ENCODE measurements at regions not wholly inside any gene's neighbourhood (a gene's known extent, or its start where the extent isn't known, plus 50 kb on each side); places are given as distances from the start of the nearest gene placed in this dataset.

GRCh38 chr17:77865716-77866115, 92.8 kb upstream of the TNRC6C start:
- Mint-ChIP-seq H3K27ac (no peak overlapping the region), H3K36me3 (ENCODE audit: low read depth) (no peaks in the 10 kb centered on the region), H3K27me3 (no peaks in the 10 kb centered on the region), H3K4me3 (no peak overlapping the region), H3K4me1 (peaks cover 24% of the 10 kb centered on the region)
- DNase-seq (no peak), ATAC-seq (no peak)
- H3K9me3 ChIP-seq (ENCODE audit: control insufficient read depth, low read length, poor library complexity, severe bottlenecking) = no peaks in the 10 kb centered on the region

- Mint-ChIP-seq H3K27ac (peak overlapping the region; percentile 27), H3K4me1 (peaks cover 29% of the 10 kb centered on the region), H3K27me3 (no peaks in the 10 kb centered on the region), H3K4me3 (no peak overlapping the region), H3K36me3 (ENCODE audit: low read depth) (no peaks in the 10 kb centered on the region)
- ATAC-seq (peak; percentile 32), DNase-seq (no peak)
- H3K9me3 ChIP-seq (ENCODE audit: control insufficient read depth, low read length, poor library complexity, severe bottlenecking) = no peaks in the 10 kb centered on the region
These were observed 91.2 kb upstream of the TNRC6C start for GRCh38 chr17:77867308-77867781.

DNA sequence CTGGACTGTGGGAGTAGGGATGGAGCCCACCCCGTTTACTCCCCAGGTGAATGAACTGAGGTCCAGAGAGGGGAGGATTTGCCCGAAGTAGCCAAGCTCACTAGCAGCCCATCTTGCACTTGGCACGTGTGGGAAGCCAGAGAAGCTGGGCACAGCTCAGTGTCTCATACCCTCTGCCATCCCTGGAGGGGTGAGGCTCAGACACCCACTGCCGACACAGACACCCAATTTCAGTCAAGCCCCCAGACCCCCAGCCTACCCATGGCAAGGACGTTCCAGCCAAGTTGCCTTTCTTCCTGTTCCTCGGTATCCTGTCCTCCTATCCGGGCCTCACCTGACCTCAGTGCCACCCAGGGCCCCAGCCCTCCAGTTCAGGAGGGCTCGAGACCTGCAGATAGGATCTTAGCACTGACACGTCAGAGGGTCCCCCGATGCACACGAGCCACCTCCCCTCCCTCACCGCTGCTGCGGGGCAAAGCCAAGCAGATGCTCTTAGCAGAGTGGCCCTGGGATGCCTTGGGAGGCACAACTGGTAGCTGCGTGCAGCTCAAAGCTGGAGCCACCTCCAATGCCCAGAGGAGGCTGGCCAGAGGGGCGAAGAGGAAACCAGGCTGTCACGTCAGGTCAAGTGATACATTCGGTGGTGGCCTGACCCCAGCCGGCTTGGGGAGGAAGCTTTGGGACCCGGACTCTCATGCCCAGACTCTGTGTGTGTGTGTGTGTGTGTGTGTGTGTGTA, 90.4 kb upstream of the TNRC6C start:
- Mint-ChIP-seq H3K4me3 (no peak overlapping the region), H3K4me1 (peaks cover 35% of the 10 kb centered on the region), H3K36me3 (ENCODE audit: low read depth) (no peaks in the 10 kb centered on the region), H3K27me3 (no peaks in the 10 kb centered on the region), H3K27ac (no peak overlapping the region)
- ATAC-seq = no peak
- no peaks in the 10 kb centered on the region for H3K9me3 ChIP-seq (ENCODE audit: control insufficient read depth, low read length, poor library complexity, severe bottlenecking)
- no peak for DNase-seq

DNA sequence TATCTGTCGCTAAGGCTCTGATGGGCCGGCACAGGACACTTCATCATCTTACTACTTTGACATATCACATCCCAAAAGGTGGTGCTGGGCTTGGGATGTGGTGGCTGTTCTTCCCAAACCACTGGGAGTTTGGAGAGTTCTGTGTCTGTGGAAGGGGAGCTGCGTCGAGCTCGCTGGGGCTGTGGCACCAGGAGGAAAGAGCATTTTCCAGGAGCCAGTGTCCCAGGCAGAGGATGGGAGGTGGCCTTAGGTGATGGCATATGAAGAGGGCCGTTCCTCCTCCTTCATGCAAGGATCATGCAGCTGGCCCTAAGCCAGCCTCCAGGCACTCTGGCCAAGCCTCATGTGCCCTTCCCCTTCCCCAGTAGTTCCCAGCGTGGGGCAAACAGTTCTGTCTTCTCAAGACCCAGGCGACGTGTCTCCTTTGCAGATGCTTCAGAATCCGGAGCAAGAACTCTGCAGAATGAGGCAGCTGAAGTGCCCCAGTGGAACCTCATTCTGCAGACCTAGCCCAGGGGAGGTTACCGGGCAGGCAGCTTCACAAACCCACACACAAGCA, 89.4 kb upstream of the TNRC6C start:
- Mint-ChIP-seq H3K4me1 (peaks cover 37% of the 10 kb centered on the region), H3K36me3 (ENCODE audit: low read depth) (no peaks in the 10 kb centered on the region), H3K27ac (peak overlapping the region; percentile 65), H3K27me3 (no peaks in the 10 kb centered on the region), H3K4me3 (peak overlapping the region; percentile 43)
- no peaks in the 10 kb centered on the region for H3K9me3 ChIP-seq (ENCODE audit: control insufficient read depth, low read length, poor library complexity, severe bottlenecking)
- DNase-seq (no peak), ATAC-seq (no peak)

- DNase-seq (no peak), ATAC-seq (peak; percentile 80)
- Mint-ChIP-seq H3K4me3 (peak overlapping the region; percentile 43), H3K27me3 (no peaks in the 10 kb centered on the region), H3K27ac (peak overlapping the region; percentile 65), H3K36me3 (ENCODE audit: low read depth) (no peaks in the 10 kb centered on the region), H3K4me1 (peaks cover 38% of the 10 kb centered on the region)
- no peaks in the 10 kb centered on the region for H3K9me3 ChIP-seq (ENCODE audit: control insufficient read depth, low read length, poor library complexity, severe bottlenecking)
These were observed 88.8 kb upstream of the TNRC6C start for GRCh38 chr17:77869665-77870132.

GRCh38 chr17:77872199-77872598, 86.3 kb upstream of the TNRC6C start:
- no peaks in the 10 kb centered on the region for H3K9me3 ChIP-seq (ENCODE audit: control insufficient read depth, low read length, poor library complexity, severe bottlenecking)
- Mint-ChIP-seq H3K4me3 (peak overlapping the region; percentile 41), H3K36me3 (ENCODE audit: low read depth) (no peaks in the 10 kb centered on the region), H3K4me1 (peaks cover 38% of the 10 kb centered on the region), H3K27me3 (no peaks in the 10 kb centered on the region), H3K27ac (peak overlapping the region; percentile 32)
- DNase-seq = no peak
- peak; percentile 66 for ATAC-seq

GRCh38 chr17:77872714-77873499, 85.6 kb upstream of the TNRC6C start:
- H3K9me3 ChIP-seq (ENCODE audit: control insufficient read depth, low read length, poor library complexity, severe bottlenecking) = no peaks in the 10 kb centered on the region
- Mint-ChIP-seq H3K36me3 (ENCODE audit: low read depth) (no peaks in the 10 kb centered on the region), H3K4me3 (peak overlapping the region; percentile 41), H3K4me1 (peaks cover 38% of the 10 kb centered on the region), H3K27me3 (no peaks in the 10 kb centered on the region), H3K27ac (peak overlapping the region; percentile 79)
- ATAC-seq (no peak), DNase-seq (no peak)

DNA sequence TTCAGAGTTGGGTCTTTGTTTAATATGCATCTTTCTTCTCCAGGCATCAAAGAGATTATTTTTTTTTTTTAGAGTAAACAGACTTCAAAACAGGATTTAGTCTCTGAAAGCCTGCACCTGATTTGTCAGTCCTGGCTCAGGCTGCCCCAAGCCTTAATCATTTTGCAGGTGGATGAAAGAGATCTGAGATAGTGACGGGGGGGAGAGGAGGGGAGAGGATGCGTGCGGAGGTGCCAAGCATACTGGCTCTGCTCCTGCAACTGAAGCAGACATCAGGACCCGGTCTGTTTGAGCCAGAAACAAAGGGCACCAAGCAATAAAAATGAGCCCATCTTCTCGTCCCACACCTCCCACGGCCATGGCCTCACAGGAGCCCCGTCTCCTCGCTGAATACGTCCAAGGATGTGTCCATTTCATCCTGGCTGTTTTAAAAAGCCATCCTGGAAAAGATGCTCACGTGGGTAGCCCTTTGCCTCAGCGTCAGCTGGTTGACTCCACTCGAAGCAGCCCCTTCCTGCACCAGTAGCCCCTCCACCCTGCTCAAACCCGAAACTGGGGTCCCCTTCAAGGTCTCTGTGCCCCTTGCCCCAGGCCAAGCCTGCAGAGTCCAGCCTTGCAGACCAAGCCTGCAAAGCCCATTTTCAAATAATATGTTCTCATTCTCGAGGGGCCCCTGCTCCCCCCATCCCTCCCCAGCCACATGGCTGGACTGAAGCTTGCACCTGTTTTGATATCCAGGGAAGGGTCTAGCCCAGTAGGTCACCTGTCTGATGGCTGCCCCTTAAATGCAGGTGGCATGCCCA, 84.8 kb upstream of the TNRC6C start:
- peak overlapping the region; percentile 56 for H3K4me3 Mint-ChIP-seq
- no peaks in the 10 kb centered on the region for H3K9me3 ChIP-seq (ENCODE audit: control insufficient read depth, low read length, poor library complexity, severe bottlenecking)
- H3K27me3 Mint-ChIP-seq = no peaks in the 10 kb centered on the region
- H3K27ac Mint-ChIP-seq = peak overlapping the region; percentile 79
- no peaks in the 10 kb centered on the region for H3K36me3 Mint-ChIP-seq (ENCODE audit: low read depth)
- DNase-seq (no peak), ATAC-seq (no peak)
- peaks cover 41% of the 10 kb centered on the region for H3K4me1 Mint-ChIP-seq

DNA sequence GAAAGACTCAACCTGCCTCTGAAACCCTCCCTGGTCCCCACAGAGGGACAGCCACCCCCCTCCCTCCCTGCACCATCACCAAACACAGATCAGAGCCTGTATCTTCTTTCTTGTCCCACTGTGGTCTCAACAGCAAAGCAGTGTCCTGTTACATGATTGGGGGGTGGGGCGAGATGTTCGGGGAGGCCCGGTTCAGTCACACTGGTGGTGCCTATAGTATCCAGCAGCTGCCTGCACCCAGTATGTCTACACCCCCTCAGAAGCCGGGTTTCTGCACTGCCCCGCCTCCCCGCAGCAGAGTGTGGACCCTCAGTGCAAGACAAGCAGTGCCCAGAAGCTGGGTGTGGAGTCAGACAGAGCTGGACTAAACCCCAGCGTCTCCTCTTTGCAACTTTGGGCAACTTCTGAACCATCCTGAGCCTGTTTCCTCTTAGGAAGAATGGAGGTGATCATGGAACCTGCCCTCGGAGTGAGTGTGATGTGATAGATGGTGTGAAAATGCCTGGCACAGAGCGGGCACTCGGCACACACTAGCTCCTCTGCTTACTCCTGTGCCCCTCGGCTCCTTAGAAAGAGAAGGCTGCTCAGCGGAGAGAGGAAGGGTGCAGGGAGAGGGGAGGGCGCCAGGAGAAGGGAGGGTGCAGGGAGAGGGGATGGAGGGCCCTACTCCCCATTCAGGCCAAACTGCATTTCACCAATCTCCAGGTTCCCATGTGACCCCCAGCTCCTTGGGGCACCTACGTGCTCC, 84.0 kb upstream of the TNRC6C start:
- Mint-ChIP-seq H3K27me3 (no peaks in the 10 kb centered on the region), H3K36me3 (ENCODE audit: low read depth) (no peaks in the 10 kb centered on the region), H3K4me3 (peak overlapping the region; percentile 56), H3K4me1 (peaks cover 36% of the 10 kb centered on the region), H3K27ac (no peak overlapping the region)
- ATAC-seq = no peak
- no peak for DNase-seq
- H3K9me3 ChIP-seq (ENCODE audit: control insufficient read depth, low read length, poor library complexity, severe bottlenecking) = no peaks in the 10 kb centered on the region

DNA sequence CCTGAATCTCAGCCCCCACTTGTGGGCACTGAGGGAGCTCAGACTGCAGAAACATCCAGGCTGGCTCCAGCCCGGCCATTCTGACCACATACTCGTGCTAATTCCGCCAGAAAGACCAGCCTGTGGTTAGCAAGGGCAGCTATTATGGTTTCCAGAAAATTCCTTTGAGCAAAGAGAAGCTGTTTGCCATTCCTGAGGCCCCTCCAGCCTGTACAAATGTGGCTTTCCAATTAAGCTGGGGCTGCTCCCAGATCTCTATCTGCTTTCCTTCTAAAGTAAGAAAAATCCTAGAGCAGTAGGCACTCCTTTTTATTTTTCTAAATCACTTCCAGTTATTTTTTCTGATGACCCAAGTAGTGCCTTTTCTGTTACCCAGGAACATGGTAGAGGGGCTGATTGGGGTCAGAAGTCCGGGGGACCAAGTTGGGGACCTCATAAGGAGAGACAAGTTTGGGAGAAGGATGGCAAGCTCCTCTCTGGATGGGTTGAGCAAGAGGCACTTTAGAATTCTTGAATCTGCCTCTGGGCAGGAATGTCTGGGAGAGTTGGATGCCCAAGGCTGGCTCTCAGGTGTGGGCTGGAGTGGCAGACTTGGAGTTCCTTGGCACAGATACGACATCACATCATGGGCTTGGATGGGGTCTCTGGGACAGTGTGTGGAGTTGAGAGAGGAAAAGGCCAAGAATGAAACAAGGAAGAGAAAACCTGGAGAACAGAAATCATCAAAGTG, 83.3 kb upstream of the TNRC6C start:
- Mint-ChIP-seq H3K4me1 (peaks cover 33% of the 10 kb centered on the region), H3K4me3 (no peak overlapping the region), H3K36me3 (ENCODE audit: low read depth) (no peaks in the 10 kb centered on the region), H3K27ac (peak overlapping the region; percentile 1), H3K27me3 (no peaks in the 10 kb centered on the region)
- ATAC-seq = no peak
- DNase-seq = no peak
- no peaks in the 10 kb centered on the region for H3K9me3 ChIP-seq (ENCODE audit: control insufficient read depth, low read length, poor library complexity, severe bottlenecking)

GRCh38 chr17:77875881-77876509, 82.5 kb upstream of the TNRC6C start:
- Mint-ChIP-seq H3K4me3 (no peak overlapping the region), H3K27me3 (no peaks in the 10 kb centered on the region), H3K36me3 (ENCODE audit: low read depth) (no peaks in the 10 kb centered on the region), H3K4me1 (peaks cover 37% of the 10 kb centered on the region), H3K27ac (peak overlapping the region; percentile 1)
- ATAC-seq = peak; percentile 51
- no peaks in the 10 kb centered on the region for H3K9me3 ChIP-seq (ENCODE audit: control insufficient read depth, low read length, poor library complexity, severe bottlenecking)
- DNase-seq = no peak
